ENCODE measurements at regions not wholly inside any gene's neighbourhood (a gene's known extent, or its start where the extent isn't known, plus 50 kb on each side); places are given as distances from the start of the nearest gene placed in this dataset.

- TF ChIP-seq, protein P1, sequence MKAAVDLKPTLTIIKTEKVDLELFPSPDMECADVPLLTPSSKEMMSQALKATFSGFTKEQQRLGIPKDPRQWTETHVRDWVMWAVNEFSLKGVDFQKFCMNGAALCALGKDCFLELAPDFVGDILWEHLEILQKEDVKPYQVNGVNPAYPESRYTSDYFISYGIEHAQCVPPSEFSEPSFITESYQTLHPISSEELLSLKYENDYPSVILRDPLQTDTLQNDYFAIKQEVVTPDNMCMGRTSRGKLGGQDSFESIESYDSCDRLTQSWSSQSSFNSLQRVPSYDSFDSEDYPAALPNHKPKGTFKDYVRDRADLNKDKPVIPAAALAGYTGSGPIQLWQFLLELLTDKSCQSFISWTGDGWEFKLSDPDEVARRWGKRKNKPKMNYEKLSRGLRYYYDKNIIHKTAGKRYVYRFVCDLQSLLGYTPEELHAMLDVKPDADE (IDR thresholded peaks at IDR 0.05), result no peak
- TF ChIP-seq NANOG (IDR thresholded peaks at IDR 0.05; ENCODE audit: borderline replicate concordance), result no peak
Observed at GRCh38 chr20:43787937-43788336, 61.1 kb upstream of the GTSF1L start (continued).

GRCh38 chr20:43786885-43787284 is 60.1 kb upstream of the GTSF1L start:
- DNase-seq (ENCODE audit: low spot score) (no peak), ATAC-seq (no peak)
- no peaks in the 10 kb centered on the region for H4K20me1 ChIP-seq (replicated peaks; ENCODE audit: insufficient read depth)
- TF ChIP-seq ZNF462 (CRISPR knock-in tag; IDR thresholded peaks at IDR 0.05) (no peak), EZH2phosphoT487 (IDR thresholded peaks at IDR 0.05; ENCODE audit: unreplicated experiment) (no peak), POLR2AphosphoS5 (IDR thresholded peaks at IDR 0.05; ENCODE audit: low read depth) (no peak), ZNF114 (CRISPR knock-in tag; IDR thresholded peaks at IDR 0.05) (no peak), CTCF (conservative IDR thresholded peaks at IDR 0.05; ENCODE audit: low read depth in 2 of 2) (no peak), ZNF331 (CRISPR knock-in tag; IDR thresholded peaks at IDR 0.05; ENCODE audit: low read depth) (no peak)
- H3K79me2 ChIP-seq (replicated peaks; ENCODE audit: insufficient read depth), result no peaks in the 10 kb centered on the region
- no peaks in the 10 kb centered on the region for H3K27me3 ChIP-seq (ENCODE audit: insufficient read depth)
- H3K36me3 ChIP-seq (ENCODE audit: insufficient read depth), result no peaks in the 10 kb centered on the region
- Mint-ChIP-seq H3K27ac (no peak overlapping the region), H3K4me3 (no peak overlapping the region), H3K36me3 (ENCODE audit: low read depth) (no peaks in the 10 kb centered on the region; the same call in 2 of the 3 replicates), H3K9me3 (peaks cover 11% of the 10 kb centered on the region), H3K4me1 (no peaks in the 10 kb centered on the region), H3K27me3 (ENCODE audit: insufficient read depth, low read depth, poor library complexity) (peaks cover 1% of the 10 kb centered on the region)
- H3K4me1 ChIP-seq (ENCODE audit: insufficient read depth), result no peaks in the 10 kb centered on the region
- H3K27ac ChIP-seq (ENCODE audit: low read depth), result no peak overlapping the region
- no peaks in the 10 kb centered on the region; the same call in 1 of the 2 replicates for H3K9me2 ChIP-seq (ENCODE audit: insufficient read depth)
- H2AFZ ChIP-seq, result no peak overlapping the region
- no peak overlapping the region for H3K4me2 ChIP-seq
- H3K4me3 ChIP-seq, result no peak overlapping the region
- no peaks in the 10 kb centered on the region for H3F3A ChIP-seq (replicated peaks; ENCODE audit: low read depth)
